ENCODE measurements at regions not wholly inside any gene's neighbourhood (a gene's known extent, or its start where the extent isn't known, plus 50 kb on each side); places are given as distances from the start of the nearest gene placed in this dataset.
A peak's percentile ranks its signal among the peaks of the same experiment; 100 is the strongest.

GRCh38 chr10:8776926-8777622 lies 722.6 kb downstream of the GATA3 start:
- CTCF ChIA-PET, result no interaction called here
- no TSS peak for BruUV-seq (replicated peaks)

GRCh38 chr10:8778713-8779112 lies 724.2 kb downstream of the GATA3 start:
- Histone ChIP-seq H3K4me2 (no peak overlapping the region), H3K4me3 (no peak overlapping the region), H3K79me2 (ENCODE audit: low read depth) (no peaks in the 10 kb centered on the region), H3K9me3 (ENCODE audit: insufficient read depth, low read depth) (no peaks in the 10 kb centered on the region), H4K20me1 (ENCODE audit: insufficient read depth) (no peaks in the 10 kb centered on the region), H3F3A (ENCODE audit: insufficient read depth, low read depth) (no peaks in the 10 kb centered on the region), H3K9me2 (ENCODE audit: insufficient read depth) (no peaks in the 10 kb centered on the region), H2AFZ (0 out of 2 replicates have a peak overlapping the region, but pooled peaks have one; percentile 52), H3K27ac (no peak overlapping the region), H3K4me1 (replicated peaks; ENCODE audit: insufficient read depth) (no peaks in the 10 kb centered on the region), H3K36me3 (ENCODE audit: low read depth) (no peaks in the 10 kb centered on the region), H3K27me3 (ENCODE audit: insufficient read depth, low read depth) (no peaks in the 10 kb centered on the region)
- BruUV-seq (replicated peaks), result no TSS peak
- TF ChIP-seq EZH2 (IDR thresholded peaks at IDR 0.05; ENCODE audit: low read depth), result no peak
- no peak for TF ChIP-seq CTCF (conservative IDR thresholded peaks at IDR 0.05)
- intact Hi-C loops (cut with micrococcal nuclease; ENCODE audit: unreplicated experiment), result no loop called here
- peak; percentile 41 to 46 for DNase-seq
- POLR2A ChIA-PET (ENCODE audit: unreplicated experiment), result no interaction called here
- CTCF ChIA-PET, result no interaction called here

More at GRCh38 chr10:8776926-8777622, 722.6 kb downstream of the GATA3 start:
- Histone ChIP-seq H3K9me3 (ENCODE audit: insufficient read depth, low read depth) (no peaks in the 10 kb centered on the region), H3K79me2 (ENCODE audit: low read depth) (no peaks in the 10 kb centered on the region), H3F3A (ENCODE audit: insufficient read depth, low read depth) (no peaks in the 10 kb centered on the region), H3K36me3 (ENCODE audit: low read depth) (no peaks in the 10 kb centered on the region), H3K4me3 (no peak overlapping the region), H3K27me3 (ENCODE audit: insufficient read depth, low read depth) (no peaks in the 10 kb centered on the region), H3K4me1 (replicated peaks; ENCODE audit: insufficient read depth) (no peaks in the 10 kb centered on the region), H2AFZ (no peak overlapping the region), H4K20me1 (ENCODE audit: insufficient read depth) (no peaks in the 10 kb centered on the region), H3K27ac (no peak overlapping the region), H3K9me2 (ENCODE audit: insufficient read depth) (no peaks in the 10 kb centered on the region), H3K4me2 (no peak overlapping the region)
- POLR2A ChIA-PET (ENCODE audit: unreplicated experiment), result interaction anchor here (0.7 kb wide), 1 partner anchor 291 kb away, joined by 3 read pairs; no protein-coding TSS in a partner anchor
- no peak for DNase-seq
- intact Hi-C loops (cut with micrococcal nuclease; ENCODE audit: unreplicated experiment), result no loop called here
- TF ChIP-seq EZH2 (IDR thresholded peaks at IDR 0.05; ENCODE audit: low read depth), result no peak
- TF ChIP-seq CTCF (conservative IDR thresholded peaks at IDR 0.05), result no peak

GRCh38 chr10:8787649-8788048 lies 733.2 kb downstream of the GATA3 start:
- H3K9me2 ChIP-seq (ENCODE audit: insufficient read depth), result no peaks in the 10 kb centered on the region
- H3K4me1 ChIP-seq (replicated peaks; ENCODE audit: insufficient read depth), result no peaks in the 10 kb centered on the region
- H3K36me3 ChIP-seq (ENCODE audit: low read depth), result no peaks in the 10 kb centered on the region
- no peaks in the 10 kb centered on the region for H3K79me2 ChIP-seq (ENCODE audit: low read depth)
- no peak overlapping the region for H3K27ac ChIP-seq
- CTCF ChIA-PET, result no interaction called here
- no peak overlapping the region for H2AFZ ChIP-seq
- no peaks in the 10 kb centered on the region for H3K27me3 ChIP-seq (ENCODE audit: insufficient read depth, low read depth)
- intact Hi-C loops (cut with micrococcal nuclease; ENCODE audit: unreplicated experiment), result no loop called here
- no peak overlapping the region for H3K4me3 ChIP-seq
- no peak for DNase-seq
- TF ChIP-seq EZH2 (IDR thresholded peaks at IDR 0.05; ENCODE audit: low read depth) (no peak), CTCF (conservative IDR thresholded peaks at IDR 0.05) (no peak)
- no peaks in the 10 kb centered on the region for H3F3A ChIP-seq (ENCODE audit: insufficient read depth, low read depth)
- no peak overlapping the region for H3K4me2 ChIP-seq
- POLR2A ChIA-PET (ENCODE audit: unreplicated experiment), result interaction anchor here (0.7 kb wide), 1 partner anchor 260 kb away, joined by 10 read pairs; no protein-coding TSS in a partner anchor
- no TSS peak for BruUV-seq (replicated peaks)
- no peaks in the 10 kb centered on the region for H3K9me3 ChIP-seq (ENCODE audit: insufficient read depth, low read depth)
- H4K20me1 ChIP-seq (ENCODE audit: insufficient read depth), result no peaks in the 10 kb centered on the region
